ENCODE measurements at regions not wholly inside any gene's neighbourhood (a gene's known extent, or its start where the extent isn't known, plus 50 kb on each side); places are given as distances from the start of the nearest gene placed in this dataset.

- TF ChIP-seq CTCF (IDR thresholded peaks at IDR 0.05 in 2 of 3, conservative IDR thresholded peaks at IDR 0.05 in 1 of 3; ENCODE audit: borderline replicate concordance in 1 of 3, insufficient read depth in 1 of 3, low read depth in 2 of 3, low read length in 2 of 3) (no peak), POLR2A (IDR thresholded peaks at IDR 0.05; ENCODE audit: borderline replicate concordance, extremely low read depth, insufficient read depth, insufficient read length) (no peak)
Observed at GRCh38 chr7:85612514-85612913, 425.7 kb upstream of the SEMA3D start (continued).

- Histone ChIP-seq H2AFZ (ENCODE audit: low read depth, low read length, poor library complexity, severe bottlenecking) (no peak overlapping the region), H3K27me3 (ENCODE audit: insufficient read depth, low read length) (no peaks in the 10 kb centered on the region), H3K9ac (ENCODE audit: low read length) (no peak overlapping the region), H3K4me2 (ENCODE audit: low read length) (no peak overlapping the region), H3K9me2 (ENCODE audit: insufficient read depth) (no peaks in the 10 kb centered on the region), H4K20me1 (ENCODE audit: insufficient read depth) (no peaks in the 10 kb centered on the region), H3K36me3 (ENCODE audit: control insufficient read depth in 1 of 2, insufficient read depth in 2 of 2, low read length in 2 of 2) (no peaks in the 10 kb centered on the region), H3K9me3 (ENCODE audit: control insufficient read depth in 1 of 2, insufficient read depth in 1 of 2, low read depth in 1 of 2, low read length in 2 of 2) (no peaks in the 10 kb centered on the region), H3K79me2 (ENCODE audit: insufficient read depth, low read length) (no peaks in the 10 kb centered on the region), H3K4me3 (replicated peaks in 1 of 2; ENCODE audit: low read depth in 1 of 2, low read length in 2 of 2) (no peak overlapping the region), H3K4me1 (ENCODE audit: control insufficient read depth in 1 of 2, insufficient read depth in 2 of 2, low read length in 2 of 2) (no peaks in the 10 kb centered on the region), H3K27ac (ENCODE audit: low read depth, low read length) (no peak overlapping the region)
- TF ChIP-seq REST (IDR thresholded peaks at IDR 0.05; ENCODE audit: low read depth) (no peak), CTCF (IDR thresholded peaks at IDR 0.05 in 2 of 3, conservative IDR thresholded peaks at IDR 0.05 in 1 of 3; ENCODE audit: borderline replicate concordance in 1 of 3, insufficient read depth in 1 of 3, low read depth in 2 of 3, low read length in 2 of 3) (no peak), CBX3 (IDR thresholded peaks at IDR 0.05; ENCODE audit: low read depth) (no peak)
- RAD21 ChIA-PET (ENCODE audit: low non-redundant PET in 1 of 2, low total read pairs in 2 of 2, uncharacterized antibody in 2 of 2, unreplicated experiment in 2 of 2), result no interaction called here
- DNase-seq (ENCODE audit: low read depth, low spot score), result no peak
- POLR2A ChIA-PET, result no interaction called here
- BruUV-seq (replicated peaks), result no TSS peak
- no peak for ATAC-seq
- CTCF ChIA-PET, result no interaction called here
- intact Hi-C loops (cut with micrococcal nuclease), result no loop called here
Observed at GRCh38 chr7:85608804-85609203, 421.9 kb upstream of the SEMA3D start.
